Mesothelial cell of epicardium (in vitro differentiated cells): ENCODE measurements at regions not wholly inside any gene's neighbourhood (a gene's known extent, or its start where the extent isn't known, plus 50 kb on each side); places are given as distances from the start of the nearest gene placed in this dataset.

Experiments
- DNase-seq, 2 experiments: peaks; one replicate each; pipeline ENCODE4 v3.0.0; 2021; ENCODE audit warnings: low spot score in 2 of 2; ENCODE audit not compliant: unreplicated experiment in 2 of 2
- H3K27ac Mint-ChIP-seq: 2 replicates; pipeline ENCODE4 v1.8.0; 2021; ENCODE audit warnings: mixed read lengths
- H3K27me3 Mint-ChIP-seq: 2 replicates; pipeline ENCODE4 v1.8.0; 2021; ENCODE audit warnings: low read depth, mixed read lengths
- H3K36me3 Mint-ChIP-seq: 2 replicates; pipeline ENCODE4 v1.8.0; 2021; ENCODE audit warnings: mixed read lengths
- H3K4me1 Mint-ChIP-seq: 2 replicates; pipeline ENCODE4 v1.8.0; 2021; ENCODE audit warnings: mixed read lengths
- H3K4me3 Mint-ChIP-seq: 2 replicates; pipeline ENCODE4 v1.8.0; 2021; ENCODE audit warnings: mild to moderate bottlenecking, moderate library complexity, mixed read lengths
- H3K9me3 Mint-ChIP-seq: 2 replicates; pipeline ENCODE4 v1.8.0; 2021; ENCODE audit warnings: mixed read lengths
- TF ChIP-seq, protein P1 (sequence below): fragments of 200-600 bp; sonication (generic); IDR thresholded peaks from one replicate; pipeline ENCODE4 v1.5.0; 2021; ENCODE audit warnings: antibody characterized with exemption; ENCODE audit not compliant: unreplicated experiment

DNA sequence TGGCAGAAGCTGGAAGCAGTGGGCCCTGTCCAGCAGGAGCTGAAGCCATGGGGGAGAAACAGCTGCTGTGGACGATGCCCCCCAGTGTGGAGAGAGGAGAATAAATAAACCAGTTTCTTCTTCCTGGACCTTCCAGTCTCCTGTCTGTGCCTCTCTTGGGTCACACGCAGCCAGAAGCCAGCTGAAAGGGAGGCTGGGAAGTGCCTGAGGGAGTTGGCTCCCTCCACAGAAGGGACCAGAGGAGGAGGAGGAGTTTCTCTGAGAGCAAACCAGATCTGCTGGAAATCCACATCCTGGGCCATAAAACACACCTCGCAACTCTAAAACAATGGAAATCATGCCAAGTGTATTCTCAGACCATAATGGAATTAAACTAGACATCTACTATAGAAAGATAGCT is 577.0 kb downstream of the CDH26 start:
- H3K4me3 Mint-ChIP-seq: no peak overlapping the region
- no peaks in the 10 kb centered on the region for H3K36me3 Mint-ChIP-seq
- H3K4me1 Mint-ChIP-seq: no peaks in the 10 kb centered on the region
- no peak for DNase-seq
- TF ChIP-seq, protein P1, sequence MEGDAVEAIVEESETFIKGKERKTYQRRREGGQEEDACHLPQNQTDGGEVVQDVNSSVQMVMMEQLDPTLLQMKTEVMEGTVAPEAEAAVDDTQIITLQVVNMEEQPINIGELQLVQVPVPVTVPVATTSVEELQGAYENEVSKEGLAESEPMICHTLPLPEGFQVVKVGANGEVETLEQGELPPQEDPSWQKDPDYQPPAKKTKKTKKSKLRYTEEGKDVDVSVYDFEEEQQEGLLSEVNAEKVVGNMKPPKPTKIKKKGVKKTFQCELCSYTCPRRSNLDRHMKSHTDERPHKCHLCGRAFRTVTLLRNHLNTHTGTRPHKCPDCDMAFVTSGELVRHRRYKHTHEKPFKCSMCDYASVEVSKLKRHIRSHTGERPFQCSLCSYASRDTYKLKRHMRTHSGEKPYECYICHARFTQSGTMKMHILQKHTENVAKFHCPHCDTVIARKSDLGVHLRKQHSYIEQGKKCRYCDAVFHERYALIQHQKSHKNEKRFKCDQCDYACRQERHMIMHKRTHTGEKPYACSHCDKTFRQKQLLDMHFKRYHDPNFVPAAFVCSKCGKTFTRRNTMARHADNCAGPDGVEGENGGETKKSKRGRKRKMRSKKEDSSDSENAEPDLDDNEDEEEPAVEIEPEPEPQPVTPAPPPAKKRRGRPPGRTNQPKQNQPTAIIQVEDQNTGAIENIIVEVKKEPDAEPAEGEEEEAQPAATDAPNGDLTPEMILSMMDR: no peak
- no peak overlapping the region for H3K27ac Mint-ChIP-seq
- H3K9me3 Mint-ChIP-seq: no peaks in the 10 kb centered on the region
- H3K27me3 Mint-ChIP-seq: no peaks in the 10 kb centered on the region

DNA sequence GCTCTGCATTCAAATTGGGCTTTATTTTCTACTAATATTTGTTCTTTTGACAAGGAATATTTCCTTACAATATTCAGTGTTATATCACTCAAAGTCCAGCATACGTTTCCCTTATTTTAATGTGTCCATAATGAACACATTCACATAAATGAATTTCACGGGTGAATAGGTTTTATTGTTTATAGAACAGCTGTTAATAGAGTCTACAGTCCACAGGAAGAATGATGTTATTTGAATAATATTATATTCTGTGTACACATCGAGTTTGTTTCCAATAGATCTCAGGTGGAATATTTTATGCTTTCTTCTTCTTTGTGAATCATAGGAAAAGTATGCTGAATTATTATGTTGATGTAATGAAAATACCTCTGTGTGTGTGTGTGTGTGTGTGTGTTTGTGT is 582.4 kb downstream of the CDH26 start:
- H3K4me1 Mint-ChIP-seq: no peaks in the 10 kb centered on the region
- H3K27ac Mint-ChIP-seq: no peak overlapping the region
- no peak overlapping the region for H3K4me3 Mint-ChIP-seq
- TF ChIP-seq, protein P1: no peak
- no peak for DNase-seq
- H3K36me3 Mint-ChIP-seq: no peaks in the 10 kb centered on the region
- H3K9me3 Mint-ChIP-seq: peaks cover 8% of the 10 kb centered on the region
- no peaks in the 10 kb centered on the region for H3K27me3 Mint-ChIP-seq

DNA sequence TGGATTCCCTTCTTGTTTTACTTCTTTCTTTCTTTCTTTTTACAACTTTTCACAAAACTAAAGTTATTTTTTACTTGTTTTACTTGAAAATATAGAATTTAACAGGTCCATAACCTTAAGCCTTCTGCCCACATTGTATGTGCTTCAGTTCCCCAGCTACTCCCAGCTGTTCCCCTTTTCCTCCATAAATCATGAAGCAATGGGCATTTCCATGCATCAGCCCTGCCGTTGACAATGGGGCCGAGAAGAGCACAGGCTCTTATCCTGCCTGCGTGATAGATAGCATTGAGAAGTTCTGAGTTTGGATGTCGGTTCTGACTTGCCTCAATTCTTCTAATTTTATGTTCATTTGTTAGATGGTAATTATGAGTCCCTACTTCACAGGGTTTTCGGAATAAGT is 583.8 kb downstream of the CDH26 start:
- TF ChIP-seq, protein P1: no peak
- Mint-ChIP-seq H3K4me1 (no peaks in the 10 kb centered on the region), H3K27me3 (no peaks in the 10 kb centered on the region), H3K9me3 (peaks cover 18% of the 10 kb centered on the region), H3K4me3 (no peak overlapping the region), H3K27ac (no peak overlapping the region), H3K36me3 (no peaks in the 10 kb centered on the region)
- no peak for DNase-seq

DNA sequence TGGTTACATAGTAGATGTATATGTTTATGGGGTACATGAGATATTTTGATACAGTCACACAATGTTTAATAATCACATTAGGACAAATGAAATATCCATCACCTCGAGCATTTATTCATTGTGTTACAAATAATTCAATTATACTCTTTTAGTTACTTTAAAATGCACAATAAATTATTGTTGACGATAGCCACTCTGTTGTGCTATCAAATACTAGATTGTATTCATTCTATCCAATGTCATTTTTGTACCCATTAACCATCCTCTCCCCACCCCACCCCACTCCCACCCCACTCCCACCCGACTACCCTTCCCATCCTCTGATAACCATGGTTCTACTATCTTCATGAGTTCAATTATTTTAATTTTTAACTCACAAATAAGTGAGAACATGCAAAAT is 585.4 kb downstream of the CDH26 start:
- Mint-ChIP-seq H3K27ac (no peak overlapping the region), H3K36me3 (no peaks in the 10 kb centered on the region), H3K27me3 (no peaks in the 10 kb centered on the region), H3K4me3 (no peak overlapping the region), H3K4me1 (no peaks in the 10 kb centered on the region), H3K9me3 (peaks cover 30% of the 10 kb centered on the region)
- TF ChIP-seq, protein P1: no peak
- DNase-seq: no peak

DNA sequence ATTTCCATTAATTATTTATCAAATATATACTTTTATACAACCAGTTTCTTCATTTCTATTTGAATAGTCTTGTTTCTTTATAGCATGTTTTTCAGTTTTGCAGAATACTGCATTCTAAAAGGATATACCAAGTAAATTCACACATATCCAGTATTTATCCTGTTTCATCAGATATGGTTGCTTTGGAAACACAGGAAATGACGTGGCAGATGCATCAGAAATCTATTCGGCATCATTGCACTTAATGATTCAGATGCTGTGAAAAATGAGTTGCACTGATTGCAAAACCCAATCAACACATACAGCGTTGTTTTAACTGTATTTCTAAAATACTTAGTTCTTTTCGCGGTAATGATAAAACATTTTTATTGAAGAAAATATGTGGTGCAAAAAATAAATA is 594.9 kb downstream of the CDH26 start:
- Mint-ChIP-seq H3K27ac (no peak overlapping the region), H3K27me3 (peaks cover 18% of the 10 kb centered on the region), H3K4me1 (no peaks in the 10 kb centered on the region), H3K4me3 (no peak overlapping the region), H3K36me3 (no peaks in the 10 kb centered on the region), H3K9me3 (peaks cover 3% of the 10 kb centered on the region)
- no peak for DNase-seq
- TF ChIP-seq, protein P1: no peak

DNA sequence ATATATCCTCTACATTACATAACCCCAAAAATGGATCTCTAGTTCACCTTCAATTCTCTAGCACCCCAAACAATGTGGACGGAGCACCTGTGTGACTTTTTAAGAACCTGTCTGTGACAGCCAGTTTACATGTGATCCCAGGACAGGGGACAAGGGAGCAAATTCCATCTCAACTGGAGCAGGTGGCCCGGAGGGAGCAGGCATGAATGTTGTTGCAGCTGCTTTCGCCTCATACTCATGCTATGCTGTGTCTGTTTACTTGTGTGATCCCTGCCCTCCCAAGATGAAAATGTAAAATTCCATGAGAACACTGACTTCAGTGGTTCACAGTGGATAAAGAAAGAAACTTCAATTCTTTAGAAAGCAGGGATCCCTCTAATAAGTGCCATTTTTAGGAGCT is 600.3 kb downstream of the CDH26 start:
- Mint-ChIP-seq H3K9me3 (no peaks in the 10 kb centered on the region), H3K4me3 (no peak overlapping the region), H3K27ac (no peak overlapping the region), H3K36me3 (no peaks in the 10 kb centered on the region), H3K4me1 (no peaks in the 10 kb centered on the region), H3K27me3 (peaks cover 30% of the 10 kb centered on the region)
- no peak for DNase-seq
- TF ChIP-seq, protein P1: no peak
